Renal cortex interstitium (tissue), 11 donors: ENCODE measurements at regions not wholly inside any gene's neighbourhood (a gene's known extent, or its start where the extent isn't known, plus 50 kb on each side); places are given as distances from the start of the nearest gene placed in this dataset.
"Not testable (repeated sequence)": the region's sequence is repeated elsewhere in the genome, so short reads cannot be mapped to it uniquely, and the experiment has no call there.

Source experiments
- DNase-seq, 11 donors: peaks; one replicate each; pipeline ENCODE4 v3.0.0-alpha.2; 2013; ENCODE audit warnings: low read depth in 9 of 11, low spot score in 4 of 11; ENCODE audit errors: extremely low read depth in 1 of 11

- DNase-seq: no peak
Observed at GRCh38 chr19:34084396-34085145, 87.7 kb upstream of the LSM14A start.

GRCh38 chr19:34085336-34085735 is 87.0 kb upstream of the LSM14A start:
- DNase-seq: no peak

- DNase-seq: no peak
Observed at GRCh38 chr19:34088292-34088691, 84.0 kb upstream of the LSM14A start.

- no peak for DNase-seq
Observed at GRCh38 chr19:34089566-34089965, 82.7 kb upstream of the LSM14A start.

- no peak for DNase-seq
Observed at GRCh38 chr19:34094960-34095359, 77.3 kb upstream of the LSM14A start.

- not testable (repeated sequence) for DNase-seq
Observed at GRCh38 chr19:34095411-34095810, 76.9 kb upstream of the LSM14A start.

GRCh38 chr19:34096020-34096915 is 76.0 kb upstream of the LSM14A start:
- peak in 8 of 11 donors; percentile 41 to 61 (median 51) for DNase-seq

- no peak for DNase-seq
Observed at GRCh38 chr19:34104096-34104495, 68.2 kb upstream of the LSM14A start.

- DNase-seq: no peak
Observed at GRCh38 chr19:34104557-34104956, 67.7 kb upstream of the LSM14A start.

- DNase-seq: no peak
Observed at GRCh38 chr19:34109596-34109995, 62.7 kb upstream of the LSM14A start.

GRCh38 chr19:34118879-34119748 is 53.2 kb upstream of the LSM14A start:
- DNase-seq: peak in 8 of 11 donors; percentile 46 to 80 (median 58)

GRCh38 chr19:34120141-34120540 is 52.2 kb upstream of the LSM14A start:
- no peak for DNase-seq

GRCh38 chr19:34120846-34121639 is 51.3 kb upstream of the LSM14A start:
- no peak for DNase-seq
